HG03066 (cell line): ENCODE measurements at regions not wholly inside any gene's neighbourhood (a gene's known extent, or its start where the extent isn't known, plus 50 kb on each side); places are given as distances from the start of the nearest gene placed in this dataset.

Experiments used
- ATAC-seq: cut with Tn5 transposase; IDR thresholded peaks from one replicate; pipeline ENCODE4 v1.9.1; 2021; ENCODE audit warnings: low read depth; ENCODE audit not compliant: unreplicated experiment

DNA sequence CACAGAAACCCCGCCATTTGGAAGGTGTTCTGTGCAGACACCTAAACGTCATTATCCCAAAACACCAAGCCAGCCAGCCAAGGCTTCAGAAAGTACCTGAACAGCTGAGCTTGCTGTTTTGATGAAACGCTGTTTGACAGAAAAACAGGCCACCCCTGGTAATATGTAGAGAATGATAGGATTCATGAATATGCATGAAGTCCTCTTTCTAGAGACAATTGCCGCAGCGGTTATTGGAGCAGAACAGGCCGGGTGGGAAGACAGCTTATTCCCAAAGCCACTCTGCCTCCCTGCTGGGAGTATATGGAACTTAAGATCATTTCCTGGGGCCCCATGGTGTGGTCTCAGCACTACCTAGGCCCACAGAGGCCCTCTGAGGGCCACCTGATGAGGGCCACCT lies 229.5 kb downstream of the UQCRFS1 start:
- ATAC-seq = no peak

DNA sequence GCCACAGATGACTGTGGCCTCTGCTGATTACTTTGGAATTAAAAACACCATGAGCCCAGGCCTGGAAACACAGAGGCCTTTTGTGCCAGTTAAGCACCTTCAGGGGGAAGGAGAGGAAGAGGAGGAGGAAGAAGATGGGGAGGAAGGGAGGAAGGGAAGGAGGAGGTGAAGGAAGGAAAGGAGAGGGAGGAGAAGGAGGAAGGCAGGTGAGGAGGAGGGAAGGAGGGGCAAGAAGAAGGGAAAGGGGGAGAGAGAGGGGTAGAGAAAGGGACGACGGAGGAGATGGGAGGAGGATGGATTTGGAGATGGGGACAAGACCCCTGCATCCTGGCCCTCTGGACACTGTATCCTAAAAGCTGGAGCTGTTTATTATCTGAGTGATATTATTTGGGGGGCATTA lies 231.0 kb downstream of the UQCRFS1 start:
- ATAC-seq = no peak

GRCh38 chr19:28981518-28981917 lies 231.4 kb downstream of the UQCRFS1 start:
- ATAC-seq = no peak

- ATAC-seq = no peak
These were observed 232.6 kb downstream of the UQCRFS1 start for GRCh38 chr19:28980236-28980868.

- no peak for ATAC-seq
These were observed 235.1 kb downstream of the UQCRFS1 start for GRCh38 chr19:28977826-28978225.

- no peak for ATAC-seq
These were observed 240.7 kb downstream of the UQCRFS1 start for GRCh38 chr19:28972058-28972852.

DNA sequence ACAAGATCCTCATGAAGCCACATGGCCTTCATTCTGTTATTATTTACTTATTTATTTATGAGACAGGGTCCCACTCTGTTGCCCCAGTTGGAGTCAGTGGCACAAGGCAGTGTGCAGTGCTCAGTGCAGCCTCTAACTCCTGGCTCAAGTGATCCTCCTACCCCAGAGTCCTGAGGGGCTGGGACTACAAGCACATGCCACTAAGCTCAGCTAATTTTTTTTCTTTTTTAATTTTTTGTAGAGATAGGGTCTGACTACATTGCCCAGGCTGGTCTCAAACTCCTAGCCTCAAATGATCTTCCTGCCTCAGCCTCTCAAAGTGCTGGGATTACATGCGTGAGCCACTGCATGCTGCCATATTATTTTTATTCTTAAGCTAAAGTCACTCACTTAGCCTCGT lies 241.4 kb downstream of the UQCRFS1 start:
- ATAC-seq = no peak

DNA sequence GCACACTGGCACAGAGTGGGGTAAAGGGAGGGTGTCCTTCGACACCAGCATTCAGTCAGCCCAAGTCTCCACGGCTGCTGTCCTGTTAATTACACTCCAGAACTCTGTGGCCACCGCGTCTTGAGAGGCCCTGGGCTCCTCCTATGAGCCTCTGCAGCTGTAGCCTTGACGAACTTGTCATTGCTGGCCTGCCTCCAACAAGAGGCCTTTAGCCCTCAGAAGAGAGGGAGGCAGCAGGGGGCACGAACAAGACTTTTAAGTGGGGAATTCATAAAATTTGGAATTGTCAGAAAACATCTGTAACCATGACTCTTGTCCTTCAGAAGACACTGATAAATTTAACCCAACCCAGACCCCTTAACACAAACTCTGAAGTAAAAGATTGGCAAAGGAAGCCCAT lies 241.9 kb downstream of the UQCRFS1 start:
- no peak for ATAC-seq

- no peak for ATAC-seq
These were observed 244.2 kb downstream of the UQCRFS1 start for GRCh38 chr19:28968721-28969120.

DNA sequence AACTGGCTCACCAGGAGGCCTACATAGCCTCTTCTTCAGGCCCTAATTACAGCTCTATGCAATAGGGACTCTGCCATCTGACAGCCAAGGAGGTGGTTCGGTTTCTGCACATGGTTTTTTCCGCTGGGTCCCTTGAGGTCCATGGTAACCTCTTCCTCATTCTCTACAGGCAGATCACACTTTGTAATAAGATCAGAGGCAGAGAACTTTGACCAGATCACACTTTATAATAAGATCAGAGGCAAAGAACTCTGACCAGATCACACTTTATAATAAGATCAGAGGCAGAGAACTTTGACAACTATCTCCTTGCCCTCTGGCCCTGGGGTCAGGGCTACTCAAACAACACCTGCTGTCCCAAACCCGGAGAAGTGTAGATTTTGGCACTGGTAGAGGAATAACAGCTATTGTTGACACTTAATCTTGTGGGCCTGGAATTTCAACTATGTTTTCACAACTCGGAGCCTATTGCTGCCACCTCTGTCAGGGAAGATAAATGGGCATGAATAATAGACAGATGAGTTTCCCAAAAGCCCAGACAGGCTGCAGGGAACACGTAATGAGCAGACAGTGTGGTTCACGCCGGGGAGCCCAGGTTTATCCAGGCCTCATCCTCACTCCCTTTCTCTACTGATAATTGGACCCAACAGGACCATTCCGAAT lies 246.1 kb downstream of the UQCRFS1 start:
- no peak for ATAC-seq

DNA sequence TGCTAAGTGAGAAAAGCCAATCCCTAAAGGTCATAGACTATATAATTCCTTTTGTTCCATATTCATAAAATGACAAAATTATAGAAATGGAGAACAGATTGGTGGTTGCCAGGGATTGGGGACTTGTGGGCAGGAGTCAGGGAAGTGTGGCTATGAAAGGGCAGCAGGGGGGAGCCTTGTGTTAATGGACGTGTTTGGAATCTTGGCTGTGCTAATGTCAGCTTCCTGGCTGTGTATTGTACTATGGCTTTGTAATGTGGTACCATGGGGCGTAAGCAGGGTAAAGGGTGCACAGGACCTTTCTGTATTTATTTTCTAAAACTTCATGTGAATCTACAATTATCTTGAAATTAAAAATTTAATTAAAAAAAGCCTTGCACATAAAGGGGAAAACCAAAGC lies 248.5 kb downstream of the UQCRFS1 start:
- ATAC-seq = no peak

GRCh38 chr19:28963486-28964250 lies 249.3 kb downstream of the UQCRFS1 start:
- no peak for ATAC-seq

GRCh38 chr19:28961772-28962500 lies 251.0 kb downstream of the UQCRFS1 start:
- ATAC-seq = no peak

- no peak for ATAC-seq
These were observed 251.8 kb downstream of the UQCRFS1 start for GRCh38 chr19:28960986-28961705.

DNA sequence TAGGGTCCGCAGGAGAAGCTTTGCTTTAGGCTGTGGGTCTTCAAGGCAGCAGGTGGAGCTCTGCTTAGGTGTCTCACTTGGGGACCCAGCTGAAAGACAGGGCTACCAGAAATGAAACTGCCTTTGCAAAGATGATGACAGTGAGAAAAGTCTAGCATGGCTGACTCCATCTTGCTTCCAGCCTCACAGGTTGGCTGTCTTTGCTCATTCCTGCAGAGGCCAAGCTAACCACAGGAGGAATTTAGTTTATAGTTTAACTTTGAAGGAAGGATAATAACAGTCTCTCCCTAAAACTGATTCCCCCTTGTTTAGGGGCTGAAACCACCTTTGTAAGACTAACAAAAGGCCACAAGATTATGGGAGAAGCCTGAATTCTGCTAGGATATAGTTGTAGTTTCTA lies 252.4 kb downstream of the UQCRFS1 start:
- ATAC-seq = no peak

- no peak for ATAC-seq
These were observed 256.0 kb downstream of the UQCRFS1 start for GRCh38 chr19:28956961-28957360.

DNA sequence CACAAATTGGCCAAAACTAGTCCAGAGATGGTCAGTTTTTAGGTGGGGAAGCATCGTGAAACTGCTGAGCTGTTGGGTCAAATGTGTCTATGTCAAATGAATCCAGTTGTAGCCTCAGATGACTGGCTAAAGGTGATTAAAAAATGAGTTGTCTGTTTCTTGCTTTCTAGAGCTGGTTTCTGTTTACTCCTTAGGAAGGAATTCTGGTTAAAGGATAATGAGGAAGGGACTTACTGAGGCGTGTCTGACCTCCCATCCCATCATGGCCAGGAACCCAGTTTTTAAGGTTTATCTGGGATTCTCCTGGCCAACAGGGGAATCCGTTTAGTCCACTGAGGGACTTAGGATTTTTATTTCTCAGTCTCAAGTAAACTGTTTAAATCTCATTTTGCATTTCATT lies 256.5 kb downstream of the UQCRFS1 start:
- no peak for ATAC-seq

DNA sequence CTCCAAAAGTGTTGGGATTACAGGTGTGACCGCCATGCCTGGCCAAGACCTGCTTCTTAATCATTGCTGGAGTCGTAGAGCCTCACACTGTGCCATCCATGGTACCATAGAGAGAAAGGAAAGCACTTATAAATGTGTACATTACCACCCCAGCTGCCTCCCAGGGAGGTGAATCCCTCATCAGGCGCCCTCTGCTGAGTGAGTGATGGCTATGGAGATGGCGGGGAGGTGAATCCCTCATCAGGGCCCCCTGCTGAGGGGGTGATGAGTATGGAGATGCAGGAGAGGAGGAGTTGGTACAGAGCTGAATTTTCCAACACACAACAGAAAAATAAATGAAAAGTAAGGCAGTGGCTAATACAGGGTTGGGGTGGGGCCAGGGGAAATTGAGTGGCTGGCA lies 263.4 kb downstream of the UQCRFS1 start:
- no peak for ATAC-seq

- ATAC-seq = no peak
These were observed 263.9 kb downstream of the UQCRFS1 start for GRCh38 chr19:28949027-28949426.

DNA sequence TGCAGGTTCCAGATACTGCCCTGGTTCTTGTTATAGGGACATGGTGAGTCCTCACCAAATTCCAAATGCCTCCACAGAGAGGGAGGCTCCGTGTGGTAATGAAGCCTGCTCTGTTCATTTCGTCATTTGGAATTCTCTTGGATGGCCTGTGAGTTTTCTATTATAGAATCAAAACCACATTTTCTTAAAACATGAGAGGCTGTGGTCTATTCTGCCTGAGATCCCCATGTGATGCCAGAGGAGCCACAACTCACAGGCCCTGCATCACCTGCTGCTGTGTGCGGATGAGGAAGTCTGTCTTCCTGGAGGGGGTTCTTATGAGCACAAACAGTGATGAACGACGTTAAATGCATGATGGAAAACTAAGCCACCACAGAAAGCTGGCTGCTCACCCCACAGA lies 264.4 kb downstream of the UQCRFS1 start:
- ATAC-seq = no peak
